K562 (cell line): ENCODE measurements at regions not wholly inside any gene's neighbourhood (a gene's known extent, or its start where the extent isn't known, plus 50 kb on each side); places are given as distances from the start of the nearest gene placed in this dataset.

Experiments used
- GTF2E2 ChIP-seq: fragments of 200-800 bp; sonication (Bioruptor generic); IDR thresholded peaks from 2 replicates; pipeline ENCODE4 v1.6.1; 2016; ENCODE audit warnings: missing genetic modification characterization, missing compliant biosample characterization
- HIVEP1 ChIP-seq: fragments of 250-450 bp; sonication (Bioruptor Pico); IDR thresholded peaks from 2 replicates; pipeline ENCODE4 v1.4.0; 2020; ENCODE audit warnings: mild to moderate bottlenecking
- MAFK ChIP-seq: IDR thresholded peaks from 2 replicates; pipeline ENCODE4 v1.6.1; 2011; ENCODE audit warnings: low read length, improper control_type of control experiment
- NCOR1 ChIP-seq: fragments of 450-650 bp; IDR thresholded peaks from 2 replicates; pipeline ENCODE4 v1.6.1; 2016; ENCODE audit warnings: mild to moderate bottlenecking, moderate library complexity
- PHB ChIP-seq: fragments of 250-450 bp; sonication (Bioruptor Pico); IDR thresholded peaks from 2 replicates; pipeline ENCODE4 v1.5.0; 2021
- RBM39 ChIP-seq: fragments of 200-400 bp; formaldehyde crosslinking; optimal IDR thresholded peaks from 2 replicates; pipeline ENCODE3; 2018; ENCODE audit warnings: low read depth, low read length
- SIRT6 ChIP-seq: IDR thresholded peaks from one replicate; pipeline ENCODE4 v1.6.1; 2012; ENCODE audit warnings: low read depth, mild to moderate bottlenecking, control low read depth, inconsistent platforms, low read length, moderate library complexity
- TAF1 ChIP-seq: IDR thresholded peaks from 2 replicates; pipeline ENCODE4 v1.6.1; 2011; ENCODE audit warnings: mild to moderate bottlenecking, low read length, moderate library complexity; ENCODE audit not compliant: insufficient read depth, control insufficient read depth, severe bottlenecking; ENCODE audit errors: extremely low read depth
- TF ChIP-seq, protein P1 (sequence below), 3 experiments: fragments of 200-800 bp in 1 of 3; fragments of 250-450 bp in 1 of 3; fragments of 450-650 bp in 1 of 3; sonication (Bioruptor Pico) in 1 of 3; sonication (Bioruptor generic) in 1 of 3; formaldehyde crosslinking in 1 of 3; IDR thresholded peaks; 2 replicates each; pipeline versions ENCODE4 v1.6.1 to v1.8.0; 2016 to 2022; ENCODE audit warnings: mild to moderate bottlenecking in 2 of 3, missing genetic modification characterization in 2 of 3, missing compliant biosample characterization in 1 of 3, moderate library complexity in 1 of 3
- TF ChIP-seq, protein P2 (sequence below), 3 experiments: IDR thresholded peaks in 2 of 3; conservative IDR thresholded peaks in 1 of 3; 2 replicates each; pipeline ENCODE4 v1.5.1; 2011 to 2012; ENCODE audit warnings: low read length in 3 of 3, mild to moderate bottlenecking in 3 of 3, control low read depth in 2 of 3, improper control_type of control experiment in 1 of 3, inconsistent platforms in 1 of 3, low read depth in 1 of 3, mixed read lengths in 1 of 3, moderate library complexity in 1 of 3; ENCODE audit not compliant: insufficient read depth in 2 of 3

DNA sequence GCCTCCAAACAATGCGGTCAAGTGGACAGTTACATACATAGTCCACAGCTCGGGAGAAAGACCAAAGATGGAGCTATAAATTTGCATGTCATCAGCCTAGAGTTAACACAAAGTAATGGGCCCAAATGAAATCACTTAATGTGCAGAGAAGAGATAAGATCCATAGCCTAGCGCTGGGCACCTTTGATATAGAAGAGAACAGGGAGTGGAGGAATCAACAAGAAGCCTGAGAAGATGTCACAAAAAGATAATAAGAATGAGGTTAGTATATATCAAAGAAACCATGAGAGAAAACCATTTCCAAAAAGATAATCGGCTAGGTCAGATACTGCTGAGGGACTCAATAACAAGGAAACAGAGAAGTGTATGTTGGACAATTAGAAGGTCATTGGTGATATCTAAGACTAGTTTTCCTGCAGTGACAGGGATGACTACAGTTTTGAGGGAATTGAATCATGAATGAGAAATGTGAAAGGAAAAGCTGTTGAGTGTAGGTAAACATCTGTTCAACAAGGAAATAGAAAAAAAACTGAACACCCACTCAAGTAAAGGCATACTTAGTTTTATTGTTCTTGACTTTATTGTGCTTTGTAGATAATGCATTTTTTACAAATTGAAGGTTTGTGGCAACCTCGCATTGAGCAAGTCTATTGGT, 68.7 kb upstream of the CDH6 start:
- no peak for TF ChIP-seq GTF2E2
- no peak for TF ChIP-seq PHB (CRISPR knock-in tag)
- no peak for TF ChIP-seq HIVEP1
- TF ChIP-seq MAFK: no peak
- TF ChIP-seq NCOR1: no peak
- TF ChIP-seq TAF1: no peak
- TF ChIP-seq, protein P1, sequence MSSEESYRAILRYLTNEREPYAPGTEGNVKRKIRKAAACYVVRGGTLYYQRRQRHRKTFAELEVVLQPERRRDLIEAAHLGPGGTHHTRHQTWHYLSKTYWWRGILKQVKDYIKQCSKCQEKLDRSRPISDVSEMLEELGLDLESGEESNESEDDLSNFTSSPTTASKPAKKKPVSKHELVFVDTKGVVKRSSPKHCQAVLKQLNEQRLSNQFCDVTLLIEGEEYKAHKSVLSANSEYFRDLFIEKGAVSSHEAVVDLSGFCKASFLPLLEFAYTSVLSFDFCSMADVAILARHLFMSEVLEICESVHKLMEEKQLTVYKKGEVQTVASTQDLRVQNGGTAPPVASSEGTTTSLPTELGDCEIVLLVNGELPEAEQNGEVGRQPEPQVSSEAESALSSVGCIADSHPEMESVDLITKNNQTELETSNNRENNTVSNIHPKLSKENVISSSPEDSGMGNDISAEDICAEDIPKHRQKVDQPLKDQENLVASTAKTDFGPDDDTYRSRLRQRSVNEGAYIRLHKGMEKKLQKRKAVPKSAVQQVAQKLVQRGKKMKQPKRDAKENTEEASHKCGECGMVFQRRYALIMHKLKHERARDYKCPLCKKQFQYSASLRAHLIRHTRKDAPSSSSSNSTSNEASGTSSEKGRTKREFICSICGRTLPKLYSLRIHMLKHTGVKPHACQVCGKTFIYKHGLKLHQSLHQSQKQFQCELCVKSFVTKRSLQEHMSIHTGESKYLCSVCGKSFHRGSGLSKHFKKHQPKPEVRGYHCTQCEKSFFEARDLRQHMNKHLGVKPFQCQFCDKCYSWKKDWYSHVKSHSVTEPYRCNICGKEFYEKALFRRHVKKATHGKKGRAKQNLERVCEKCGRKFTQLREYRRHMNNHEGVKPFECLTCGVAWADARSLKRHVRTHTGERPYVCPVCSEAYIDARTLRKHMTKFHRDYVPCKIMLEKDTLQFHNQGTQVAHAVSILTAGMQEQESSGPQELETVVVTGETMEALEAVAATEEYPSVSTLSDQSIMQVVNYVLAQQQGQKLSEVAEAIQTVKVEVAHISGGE (CRISPR knock-in tag; IDR thresholded peaks at IDR 0.05): no peak
- TF ChIP-seq, protein P2, sequence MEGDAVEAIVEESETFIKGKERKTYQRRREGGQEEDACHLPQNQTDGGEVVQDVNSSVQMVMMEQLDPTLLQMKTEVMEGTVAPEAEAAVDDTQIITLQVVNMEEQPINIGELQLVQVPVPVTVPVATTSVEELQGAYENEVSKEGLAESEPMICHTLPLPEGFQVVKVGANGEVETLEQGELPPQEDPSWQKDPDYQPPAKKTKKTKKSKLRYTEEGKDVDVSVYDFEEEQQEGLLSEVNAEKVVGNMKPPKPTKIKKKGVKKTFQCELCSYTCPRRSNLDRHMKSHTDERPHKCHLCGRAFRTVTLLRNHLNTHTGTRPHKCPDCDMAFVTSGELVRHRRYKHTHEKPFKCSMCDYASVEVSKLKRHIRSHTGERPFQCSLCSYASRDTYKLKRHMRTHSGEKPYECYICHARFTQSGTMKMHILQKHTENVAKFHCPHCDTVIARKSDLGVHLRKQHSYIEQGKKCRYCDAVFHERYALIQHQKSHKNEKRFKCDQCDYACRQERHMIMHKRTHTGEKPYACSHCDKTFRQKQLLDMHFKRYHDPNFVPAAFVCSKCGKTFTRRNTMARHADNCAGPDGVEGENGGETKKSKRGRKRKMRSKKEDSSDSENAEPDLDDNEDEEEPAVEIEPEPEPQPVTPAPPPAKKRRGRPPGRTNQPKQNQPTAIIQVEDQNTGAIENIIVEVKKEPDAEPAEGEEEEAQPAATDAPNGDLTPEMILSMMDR (IDR thresholded peaks at IDR 0.05 in 2 of 3, conservative IDR thresholded peaks at IDR 0.05 in 1 of 3; ENCODE audit: insufficient read depth in 2 of 3, low read depth in 1 of 3, low read length in 3 of 3): no peak
- TF ChIP-seq RBM39: no peak
- no peak for TF ChIP-seq SIRT6
